ENCODE measurements at regions not wholly inside any gene's neighbourhood (a gene's known extent, or its start where the extent isn't known, plus 50 kb on each side); places are given as distances from the start of the nearest gene placed in this dataset.

DNA sequence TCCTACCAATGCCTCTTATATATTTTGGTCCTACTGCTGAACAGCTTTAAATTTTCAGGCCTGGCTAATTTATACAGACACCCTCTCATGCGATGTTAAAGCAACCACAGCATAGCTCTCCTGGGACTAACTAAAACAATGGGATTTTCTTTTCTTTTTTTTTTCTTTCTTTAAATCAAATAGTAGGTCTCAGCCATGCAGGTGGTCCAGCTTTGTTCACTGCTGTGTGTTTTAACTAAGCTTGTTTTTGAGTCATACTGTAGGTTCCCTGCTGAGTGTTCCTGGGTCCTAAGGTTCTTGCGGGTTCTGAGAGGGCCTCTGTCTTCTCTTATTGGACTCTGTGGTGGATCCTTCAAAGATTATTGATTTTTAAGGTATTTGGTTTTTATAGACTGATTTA, 113.1 kb upstream of the SORCS1 start:
- peaks cover 0 to 3% (median 1%) of the 10 kb centered on the region in 4 experiments; a peak in 1 of 7 replicates for H3K4me1 ChIP-seq (replicated peaks in 1 of 4; ENCODE audit: control insufficient read depth in 3 of 4, insufficient read depth in 4 of 4, low read length in 3 of 4)
- H3K4me3 ChIP-seq (ENCODE audit: extremely low read depth in 1 of 4, insufficient read depth in 2 of 4, low read depth in 3 of 4, low read length in 4 of 4), result no peak overlapping the region
- WGBS, 2 experiments (ENCODE audit: extremely low coverage in 1 of 2, insufficient coverage in 1 of 2, insufficient read length in 1 of 2, insufficient replicate concordance in 2 of 2, low coverage in 1 of 2, low lambda C conversion rate in 2 of 2, missing lambda C conversion rate in 1 of 2), result 80% methylated on average over 2 of the region's 2 CpGs; no CpG with 5 or more reads in 1 of the 2 experiments
- no peaks in the 10 kb centered on the region for H3K23me2 ChIP-seq (ENCODE audit: low read depth, low read length)
- H3K4ac ChIP-seq (replicated peaks; ENCODE audit: insufficient read length, low read depth, low read length), result no peak overlapping the region
- H3K14ac ChIP-seq (ENCODE audit: insufficient read length), result no peak overlapping the region
- TF ChIP-seq SP4 (IDR thresholded peaks at IDR 0.05; ENCODE audit: low read length) (no peak), CHD1 (IDR thresholded peaks at IDR 0.05; ENCODE audit: low read depth, low read length) (no peak), CREB1 (IDR thresholded peaks at IDR 0.05) (no peak), JUN (IDR thresholded peaks at IDR 0.05; ENCODE audit: low read depth, low read length) (no peak), GTF2F1 (IDR thresholded peaks at IDR 0.05; ENCODE audit: borderline replicate concordance, low read depth, low read length) (no peak), TBP (IDR thresholded peaks at IDR 0.05; ENCODE audit: low read depth, low read length) (no peak), SIRT6 (IDR thresholded peaks at IDR 0.05; ENCODE audit: low read length) (no peak), NRF1 (IDR thresholded peaks at IDR 0.05; ENCODE audit: low read depth, low read length) (no peak), EP300 (IDR thresholded peaks at IDR 0.05; ENCODE audit: borderline replicate concordance in 1 of 2, low read depth in 2 of 2, low read length in 2 of 2) (no peak), TEAD4 (IDR thresholded peaks at IDR 0.05; ENCODE audit: low read depth, low read length) (no peak), KDM1A (IDR thresholded peaks at IDR 0.05; ENCODE audit: borderline replicate concordance, low read length) (no peak), TAF7 (optimal IDR thresholded peaks at IDR 0.05; ENCODE audit: borderline replicate concordance, low read depth, low read length) (no peak), TCF12 (IDR thresholded peaks at IDR 0.05; ENCODE audit: low read depth, low read length) (no peak), RBBP5 (IDR thresholded peaks at IDR 0.05; ENCODE audit: borderline replicate concordance, low read depth, low read length) (no peak), RXRA (IDR thresholded peaks at IDR 0.05; ENCODE audit: insufficient read depth, low read depth, low read length) (no peak)
- POLR2A ChIA-PET (ENCODE audit: partially characterized antibody), result no interaction called here
- no peak overlapping the region for H3K18ac ChIP-seq (ENCODE audit: extremely low read depth, low read length)
- DNase-seq (ENCODE audit: low read depth in 1 of 2, low spot score in 2 of 2), result no peak
- no peaks in the 10 kb centered on the region for H3K27me3 ChIP-seq (replicated peaks in 1 of 4; ENCODE audit: control insufficient read depth in 3 of 4, extremely low read depth in 1 of 4, insufficient read depth in 3 of 4, low read length in 3 of 4)
- H4K91ac ChIP-seq (replicated peaks; ENCODE audit: insufficient read length, low read length), result no peak overlapping the region
- H4K5ac ChIP-seq (ENCODE audit: insufficient read length, low read depth, low read length), result no peak overlapping the region
- no peak overlapping the region for H2AFZ ChIP-seq (ENCODE audit: low read length)
- no peak for FAIRE-seq
- H3K4me2 ChIP-seq (ENCODE audit: insufficient read depth in 1 of 2, low read depth in 2 of 2, low read length in 2 of 2), result no peak overlapping the region
- no peak overlapping the region for H3K23ac ChIP-seq (ENCODE audit: insufficient read length)
- no peak overlapping the region for H3K56ac ChIP-seq (replicated peaks; ENCODE audit: insufficient read length, low read depth, low read length)
- no peaks in the 10 kb centered on the region for H3K79me1 ChIP-seq (ENCODE audit: low read depth, low read length)
- H2BK5ac ChIP-seq (ENCODE audit: low read depth, low read length), result no peak overlapping the region
- H2BK15ac ChIP-seq (ENCODE audit: low read length), result no peak overlapping the region
- no peaks in the 10 kb centered on the region for H4K20me1 ChIP-seq (replicated peaks in 1 of 2; ENCODE audit: control insufficient read depth in 1 of 2, insufficient read depth in 2 of 2, low read length in 2 of 2)
- no peaks in the 10 kb centered on the region for H3K79me2 ChIP-seq (ENCODE audit: control insufficient read depth in 1 of 2, insufficient read depth in 2 of 2, low read length in 2 of 2)
- no peak overlapping the region for H4K8ac ChIP-seq (ENCODE audit: extremely low read depth, insufficient read depth, low read length)
- no peak overlapping the region for H2AK5ac ChIP-seq (ENCODE audit: low read depth, low read length)
- H2BK120ac ChIP-seq (replicated peaks; ENCODE audit: low read depth, low read length), result no peak overlapping the region
- no peak overlapping the region for H2BK12ac ChIP-seq (ENCODE audit: low read depth, low read length)
- H3K27ac ChIP-seq (ENCODE audit: low read depth, low read length), result no peak overlapping the region
- CTCF ChIA-PET (ENCODE audit: partially characterized antibody), result interaction anchor here (1.2 to 1.3 kb wide), 2 partner anchors 12 to 14 kb away, joined by 3 to 6 read pairs; no protein-coding TSS in a partner anchor
- no peaks in the 10 kb centered on the region for H3K9me3 ChIP-seq (ENCODE audit: insufficient read depth in 2 of 2, low read depth in 1 of 2, low read length in 1 of 2)
- H3K36me3 ChIP-seq (ENCODE audit: control insufficient read depth in 2 of 4, insufficient read depth in 4 of 4, low read length in 3 of 4), result no peaks in the 10 kb centered on the region
- H2BK20ac ChIP-seq (ENCODE audit: low read length), result no peak overlapping the region
- H3K9ac ChIP-seq (replicated peaks in 1 of 4; ENCODE audit: extremely low read depth in 1 of 4, low read depth in 3 of 4, low read length in 3 of 4), result no peak overlapping the region
